ENCODE measurements at regions not wholly inside any gene's neighbourhood (a gene's known extent, or its start where the extent isn't known, plus 50 kb on each side); places are given as distances from the start of the nearest gene placed in this dataset.

DNA sequence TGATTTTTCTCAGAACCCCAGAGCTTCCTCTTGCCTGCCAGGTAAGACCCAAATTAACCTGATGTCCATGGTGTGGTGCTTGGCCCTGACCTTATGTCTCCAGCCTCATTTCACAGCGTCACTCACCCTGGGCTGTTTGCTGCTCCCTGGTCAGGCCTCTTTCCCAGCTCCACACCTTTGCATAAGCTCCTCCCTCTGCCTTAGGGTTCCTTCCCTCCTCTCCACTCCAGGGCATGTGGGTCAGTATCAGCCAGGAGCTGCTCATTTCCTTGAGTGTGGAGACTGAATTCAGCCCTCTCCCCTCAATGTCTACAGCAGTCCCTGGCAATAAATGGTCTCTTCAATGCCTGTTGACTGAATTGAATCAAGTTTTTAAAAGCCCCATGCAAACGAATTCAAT lies 75.6 kb upstream of the ANKRD34C start:
- Histone ChIP-seq H2AFZ (ENCODE audit: low read depth, low read length) (no peak overlapping the region), H4K20me1 (ENCODE audit: insufficient read depth) (no peaks in the 10 kb centered on the region), H3K79me2 (replicated peaks; ENCODE audit: insufficient read depth, low read length) (no peaks in the 10 kb centered on the region), H3K4me3 (ENCODE audit: low read length) (no peak overlapping the region), H3K9me2 (ENCODE audit: insufficient read depth, low read length) (no peaks in the 10 kb centered on the region), H3F3A (ENCODE audit: insufficient read depth, low read length, poor library complexity, severe bottlenecking) (no peaks in the 10 kb centered on the region), H3K9ac (ENCODE audit: low read length) (no peak overlapping the region), H3K36me3 (ENCODE audit: insufficient read depth, low read length) (no peaks in the 10 kb centered on the region), H3K4me2 (ENCODE audit: low read length) (no peak overlapping the region), H3K27ac (ENCODE audit: low read length) (no peak overlapping the region), H3K27me3 (ENCODE audit: insufficient read depth, low read depth, low read length) (no peaks in the 10 kb centered on the region), H3K9me3 (ENCODE audit: low read length) (no peaks in the 10 kb centered on the region)
- TF ChIP-seq POLR2AphosphoS5 (IDR thresholded peaks at IDR 0.05) (no peak), EZH2 (IDR thresholded peaks at IDR 0.05; ENCODE audit: borderline replicate concordance, insufficient read depth, low read length, poor library complexity, severe bottlenecking) (no peak), SMC3 (conservative IDR thresholded peaks at IDR 0.05; ENCODE audit: poor library complexity) (no peak), EP300 (conservative IDR thresholded peaks at IDR 0.05; ENCODE audit: poor library complexity, severe bottlenecking) (no peak), TAF1 (IDR thresholded peaks at IDR 0.05; ENCODE audit: low read depth) (no peak), MXI1 (conservative IDR thresholded peaks at IDR 0.05; ENCODE audit: poor library complexity, severe bottlenecking) (no peak), RAD21 (conservative IDR thresholded peaks at IDR 0.05) (no peak), CTCF (IDR thresholded peaks at IDR 0.05; ENCODE audit: poor library complexity, severe bottlenecking) (no peak)
- TF ChIP-seq, protein P1, sequence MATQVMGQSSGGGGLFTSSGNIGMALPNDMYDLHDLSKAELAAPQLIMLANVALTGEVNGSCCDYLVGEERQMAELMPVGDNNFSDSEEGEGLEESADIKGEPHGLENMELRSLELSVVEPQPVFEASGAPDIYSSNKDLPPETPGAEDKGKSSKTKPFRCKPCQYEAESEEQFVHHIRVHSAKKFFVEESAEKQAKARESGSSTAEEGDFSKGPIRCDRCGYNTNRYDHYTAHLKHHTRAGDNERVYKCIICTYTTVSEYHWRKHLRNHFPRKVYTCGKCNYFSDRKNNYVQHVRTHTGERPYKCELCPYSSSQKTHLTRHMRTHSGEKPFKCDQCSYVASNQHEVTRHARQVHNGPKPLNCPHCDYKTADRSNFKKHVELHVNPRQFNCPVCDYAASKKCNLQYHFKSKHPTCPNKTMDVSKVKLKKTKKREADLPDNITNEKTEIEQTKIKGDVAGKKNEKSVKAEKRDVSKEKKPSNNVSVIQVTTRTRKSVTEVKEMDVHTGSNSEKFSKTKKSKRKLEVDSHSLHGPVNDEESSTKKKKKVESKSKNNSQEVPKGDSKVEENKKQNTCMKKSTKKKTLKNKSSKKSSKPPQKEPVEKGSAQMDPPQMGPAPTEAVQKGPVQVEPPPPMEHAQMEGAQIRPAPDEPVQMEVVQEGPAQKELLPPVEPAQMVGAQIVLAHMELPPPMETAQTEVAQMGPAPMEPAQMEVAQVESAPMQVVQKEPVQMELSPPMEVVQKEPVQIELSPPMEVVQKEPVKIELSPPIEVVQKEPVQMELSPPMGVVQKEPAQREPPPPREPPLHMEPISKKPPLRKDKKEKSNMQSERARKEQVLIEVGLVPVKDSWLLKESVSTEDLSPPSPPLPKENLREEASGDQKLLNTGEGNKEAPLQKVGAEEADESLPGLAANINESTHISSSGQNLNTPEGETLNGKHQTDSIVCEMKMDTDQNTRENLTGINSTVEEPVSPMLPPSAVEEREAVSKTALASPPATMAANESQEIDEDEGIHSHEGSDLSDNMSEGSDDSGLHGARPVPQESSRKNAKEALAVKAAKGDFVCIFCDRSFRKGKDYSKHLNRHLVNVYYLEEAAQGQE (IDR thresholded peaks at IDR 0.05; ENCODE audit: borderline replicate concordance): no peak

- Histone ChIP-seq H3K27ac (ENCODE audit: low read length) (no peak overlapping the region), H3K9me3 (ENCODE audit: low read length) (no peaks in the 10 kb centered on the region), H3K9me2 (ENCODE audit: insufficient read depth, low read length) (no peaks in the 10 kb centered on the region), H3K79me2 (replicated peaks; ENCODE audit: insufficient read depth, low read length) (no peaks in the 10 kb centered on the region), H3F3A (ENCODE audit: insufficient read depth, low read length, poor library complexity, severe bottlenecking) (no peaks in the 10 kb centered on the region), H3K9ac (ENCODE audit: low read length) (no peak overlapping the region), H4K20me1 (ENCODE audit: insufficient read depth) (no peaks in the 10 kb centered on the region), H3K4me2 (ENCODE audit: low read length) (no peak overlapping the region), H2AFZ (ENCODE audit: low read depth, low read length) (no peak overlapping the region), H3K36me3 (ENCODE audit: insufficient read depth, low read length) (no peaks in the 10 kb centered on the region), H3K27me3 (ENCODE audit: insufficient read depth, low read depth, low read length) (no peaks in the 10 kb centered on the region), H3K4me3 (ENCODE audit: low read length) (no peak overlapping the region)
- TF ChIP-seq MXI1 (conservative IDR thresholded peaks at IDR 0.05; ENCODE audit: poor library complexity, severe bottlenecking): no peak
- TF ChIP-seq EP300 (conservative IDR thresholded peaks at IDR 0.05; ENCODE audit: poor library complexity, severe bottlenecking): no peak
- no peak for TF ChIP-seq RAD21 (conservative IDR thresholded peaks at IDR 0.05)
- no peak for TF ChIP-seq SMC3 (conservative IDR thresholded peaks at IDR 0.05; ENCODE audit: poor library complexity)
- TF ChIP-seq POLR2AphosphoS5 (IDR thresholded peaks at IDR 0.05): no peak
- TF ChIP-seq TAF1 (IDR thresholded peaks at IDR 0.05; ENCODE audit: low read depth): no peak
- no peak for TF ChIP-seq CTCF (IDR thresholded peaks at IDR 0.05; ENCODE audit: poor library complexity, severe bottlenecking)
- TF ChIP-seq, protein P1 (IDR thresholded peaks at IDR 0.05; ENCODE audit: borderline replicate concordance): no peak
- TF ChIP-seq EZH2 (IDR thresholded peaks at IDR 0.05; ENCODE audit: borderline replicate concordance, insufficient read depth, low read length, poor library complexity, severe bottlenecking): no peak
Observed at GRCh38 chr15:79204886-79205675, 77.4 kb upstream of the ANKRD34C start.

Measured in neural cell (in vitro differentiated cells).